Caco-2 (cell line): ENCODE measurements at regions not wholly inside any gene's neighbourhood (a gene's known extent, or its start where the extent isn't known, plus 50 kb on each side); places are given as distances from the start of the nearest gene placed in this dataset.

Experiments
- BruUV-seq: library from RNA; stranded (reverse); fragments of 400-500 nt; replicated peaks from 2 replicates; lab custom pipeline; 2021; lab: Mats Ljungman, UMichigan
- CTCF ChIA-PET: fragments of 300-600 bp; sonication (Branson Sonifier 250); formaldehyde crosslinking; loops from one replicate; lab custom pipeline; 2022; ENCODE audit warnings: antibody characterized with exemption; lab: Charles Lee
- POLR2A ChIA-PET: fragments of 300-600 bp; sonication (Branson Sonifier 250); formaldehyde crosslinking; loops from one replicate; lab custom pipeline; 2022; ENCODE audit warnings: antibody characterized with exemption; lab: Charles Lee
- DNase-seq, 2 experiments: peaks; one replicate each; pipeline versions ENCODE4 v3.0.0 to v3.0.0-alpha.2; 2020 to 2022
- H3K27me3 ChIP-seq: replicated peaks from 2 replicates; pipeline ENCODE4 v1.6.0; 2011; ENCODE audit warnings: low read length; ENCODE audit not compliant: control insufficient read depth, insufficient read depth
- H3K36me3 ChIP-seq: 2 replicates; pipeline ENCODE4 v1.5.1; 2011; ENCODE audit warnings: low read length; ENCODE audit not compliant: control insufficient read depth, insufficient read depth
- H3K4me1 ChIP-seq: fragments of 250-450 bp; sonication (Bioruptor Pico); 2 replicates; pipeline ENCODE4 v1.5.1; 2020; ENCODE audit warnings: mild to moderate bottlenecking
- H3K4me3 ChIP-seq: 2 replicates; pipeline ENCODE4 v1.5.1; 2011; ENCODE audit warnings: low read depth, mild to moderate bottlenecking, control low read depth, low read length
- H3K9me3 ChIP-seq: fragments of 250-450 bp; sonication (Bioruptor Pico); 2 replicates; pipeline ENCODE4 v1.5.1; 2020; ENCODE audit warnings: mild to moderate bottlenecking, moderate library complexity
- H3K27ac Mint-ChIP-seq: one replicate; pipeline ENCODE4 v1.8.0; 2022; ENCODE audit warnings: mixed read lengths; ENCODE audit not compliant: unreplicated experiment
- H3K27me3 Mint-ChIP-seq: one replicate; pipeline ENCODE4 v1.8.0; 2022; ENCODE audit warnings: mixed read lengths; ENCODE audit not compliant: insufficient read depth, unreplicated experiment
- H3K36me3 Mint-ChIP-seq: one replicate; pipeline ENCODE4 v1.8.0; 2022; ENCODE audit warnings: mild to moderate bottlenecking, mixed read lengths; ENCODE audit not compliant: insufficient read depth, unreplicated experiment
- H3K4me1 Mint-ChIP-seq: one replicate; pipeline ENCODE4 v1.8.0; 2022; ENCODE audit warnings: low read depth, mixed read lengths; ENCODE audit not compliant: unreplicated experiment
- H3K4me3 Mint-ChIP-seq: one replicate; pipeline ENCODE4 v1.8.0; 2022; ENCODE audit warnings: mild to moderate bottlenecking, moderate library complexity, mixed read lengths; ENCODE audit not compliant: unreplicated experiment
- H3K9me3 Mint-ChIP-seq: one replicate; pipeline ENCODE4 v1.8.0; 2022; ENCODE audit warnings: mixed read lengths; ENCODE audit not compliant: unreplicated experiment
- CTCF ChIP-seq, 2 experiments: fragments of 200-600 bp in 1 of 2; IDR thresholded peaks; 1 replicate in 1 of 2; 2 replicates in 1 of 2; pipeline versions ENCODE4 v1.5.1 to v1.8.0; 2011 to 2022; ENCODE audit warnings: antibody characterized with exemption in 1 of 2, control low read depth in 1 of 2, inconsistent platforms in 1 of 2, low read depth in 1 of 2, low read length in 1 of 2, mild to moderate bottlenecking in 1 of 2, moderate library complexity in 1 of 2; ENCODE audit not compliant: insufficient read depth in 1 of 2, severe bottlenecking in 1 of 2, unreplicated experiment in 1 of 2
- intact Hi-C: fragments of 100-400 bp; cut with micrococcal nuclease; formaldehyde crosslinking; loops from one replicate; pipeline ENCODE4 v1.10.0; 2022; ENCODE audit not compliant: unreplicated experiment

- no peaks in the 10 kb centered on the region for H3K4me1 ChIP-seq
- no TSS peak for BruUV-seq
- peaks cover 20% of the 10 kb centered on the region for H3K27me3 Mint-ChIP-seq
- TF ChIP-seq CTCF (IDR thresholded peaks at IDR 0.05; ENCODE audit: insufficient read depth in 1 of 2, low read depth in 1 of 2, low read length in 1 of 2, severe bottlenecking in 1 of 2, unreplicated experiment in 1 of 2) = no peak
- intact Hi-C loops = no loop called here
- H3K27ac Mint-ChIP-seq = no peak overlapping the region
- H3K36me3 Mint-ChIP-seq = no peaks in the 10 kb centered on the region
- no peak overlapping the region for H3K4me3 Mint-ChIP-seq
- no peaks in the 10 kb centered on the region for H3K9me3 ChIP-seq
- H3K36me3 ChIP-seq = no peaks in the 10 kb centered on the region
- H3K4me3 ChIP-seq = no peak overlapping the region
- H3K4me1 Mint-ChIP-seq = no peaks in the 10 kb centered on the region
- no peak for DNase-seq
- no peaks in the 10 kb centered on the region for H3K9me3 Mint-ChIP-seq
- no peaks in the 10 kb centered on the region for H3K27me3 ChIP-seq
- ChIA-PET POLR2A (no interaction called here), CTCF (no interaction called here)
Observed at GRCh38 chr15:47398594-47398993, 318.7 kb upstream of the SEMA6D start.

- intact Hi-C loops = no loop called here
- ChIA-PET POLR2A (no interaction called here), CTCF (no interaction called here)
- H3K27ac Mint-ChIP-seq = no peak overlapping the region
- no peaks in the 10 kb centered on the region for H3K4me1 Mint-ChIP-seq
- no peak for TF ChIP-seq CTCF (IDR thresholded peaks at IDR 0.05; ENCODE audit: insufficient read depth in 1 of 2, low read depth in 1 of 2, low read length in 1 of 2, severe bottlenecking in 1 of 2, unreplicated experiment in 1 of 2)
- H3K27me3 ChIP-seq = no peaks in the 10 kb centered on the region
- no peaks in the 10 kb centered on the region for H3K9me3 ChIP-seq
- DNase-seq = no peak
- H3K9me3 Mint-ChIP-seq = no peaks in the 10 kb centered on the region
- no TSS peak for BruUV-seq
- peaks cover 21% of the 10 kb centered on the region for H3K27me3 Mint-ChIP-seq
- H3K4me3 ChIP-seq = no peak overlapping the region
- no peak overlapping the region for H3K4me3 Mint-ChIP-seq
- H3K4me1 ChIP-seq = no peaks in the 10 kb centered on the region
- H3K36me3 ChIP-seq = no peaks in the 10 kb centered on the region
- no peaks in the 10 kb centered on the region for H3K36me3 Mint-ChIP-seq
Observed at GRCh38 chr15:47399100-47399499, 318.2 kb upstream of the SEMA6D start.

- H3K4me3 ChIP-seq = no peak overlapping the region
- H3K27me3 Mint-ChIP-seq = peaks cover 25% of the 10 kb centered on the region
- no peak overlapping the region for H3K4me3 Mint-ChIP-seq
- no peaks in the 10 kb centered on the region for H3K9me3 ChIP-seq
- DNase-seq = no peak
- H3K27me3 ChIP-seq = no peaks in the 10 kb centered on the region
- intact Hi-C loops = no loop called here
- H3K36me3 Mint-ChIP-seq = no peaks in the 10 kb centered on the region
- ChIA-PET CTCF (no interaction called here), POLR2A (no interaction called here)
- no peaks in the 10 kb centered on the region for H3K4me1 ChIP-seq
- no peaks in the 10 kb centered on the region for H3K36me3 ChIP-seq
- BruUV-seq = no TSS peak
- TF ChIP-seq CTCF (IDR thresholded peaks at IDR 0.05; ENCODE audit: insufficient read depth in 1 of 2, low read depth in 1 of 2, low read length in 1 of 2, severe bottlenecking in 1 of 2, unreplicated experiment in 1 of 2) = no peak
- H3K27ac Mint-ChIP-seq = no peak overlapping the region
- H3K4me1 Mint-ChIP-seq = no peaks in the 10 kb centered on the region
- H3K9me3 Mint-ChIP-seq = no peaks in the 10 kb centered on the region
Observed at GRCh38 chr15:47400603-47401002, 316.7 kb upstream of the SEMA6D start.
